WTC11 (cell line): ENCODE measurements at regions not wholly inside any gene's neighbourhood (a gene's known extent, or its start where the extent isn't known, plus 50 kb on each side); places are given as distances from the start of the nearest gene placed in this dataset.

ENCODE experiments used
- ATAC-seq: fragments of 200-7000 bp; cut with Tn5 transposase; 2 replicates; pipeline ENCODE4 v1.10.0; 2021; ENCODE audit warnings: mild to moderate bottlenecking, moderate library complexity
- CTCF ChIA-PET: fragments of 300-600 bp; sonication (Branson Sonifier 250); formaldehyde crosslinking; loops from one replicate; lab custom pipeline; 2021; ENCODE audit warnings: antibody characterized with exemption; lab: Charles Lee
- POLR2A ChIA-PET: fragments of 350-600 bp; sonication (Branson Sonifier 250); formaldehyde crosslinking; loops from one replicate; lab custom pipeline; 2021; ENCODE audit warnings: antibody characterized with exemption; lab: Charles Lee
- DNase-seq: peaks from one replicate; pipeline ENCODE4 v3.0.0; 2021; ENCODE audit warnings: low spot score
- H3K27ac Mint-ChIP-seq: 2 replicates; pipeline ENCODE4 v1.8.0; 2021; ENCODE audit warnings: mixed read lengths
- H3K27me3 Mint-ChIP-seq: 2 replicates; pipeline ENCODE4 v1.8.0; 2021; ENCODE audit warnings: low read depth, mild to moderate bottlenecking, moderate library complexity, mixed read lengths
- H3K36me3 Mint-ChIP-seq: 2 replicates; pipeline ENCODE4 v1.8.0; 2021; ENCODE audit warnings: mixed read lengths
- H3K4me1 Mint-ChIP-seq: 2 replicates; pipeline ENCODE4 v1.8.0; 2022; ENCODE audit warnings: mixed read lengths
- H3K4me3 Mint-ChIP-seq: 2 replicates; pipeline ENCODE4 v1.8.0; 2021; ENCODE audit warnings: mild to moderate bottlenecking, moderate library complexity, mixed read lengths
- H3K9me3 Mint-ChIP-seq: 2 replicates; pipeline ENCODE4 v1.8.0; 2021; ENCODE audit warnings: mixed read lengths
- AFF4 ChIP-seq: sonication (generic); formaldehyde crosslinking; IDR thresholded peaks from 2 replicates; pipeline ENCODE4 v1.8.1; 2023; ENCODE audit warnings: mild to moderate bottlenecking, missing genetic modification reagents, borderline replicate concordance
- CBFB ChIP-seq: sonication (generic); formaldehyde crosslinking; IDR thresholded peaks from 2 replicates; pipeline ENCODE4 v1.8.1; 2022; ENCODE audit warnings: mild to moderate bottlenecking, low read depth, missing genetic modification reagents
- E2F1 ChIP-seq: sonication (generic); formaldehyde crosslinking; IDR thresholded peaks from 2 replicates; pipeline ENCODE4 v1.8.0; 2022; ENCODE audit warnings: mild to moderate bottlenecking, missing genetic modification reagents
- ESRRA ChIP-seq: sonication (generic); formaldehyde crosslinking; IDR thresholded peaks from 2 replicates; pipeline ENCODE4 v1.8.1; 2022; ENCODE audit warnings: mild to moderate bottlenecking, missing genetic modification reagents, borderline replicate concordance
- ETV6 ChIP-seq: sonication (generic); formaldehyde crosslinking; IDR thresholded peaks from 2 replicates; pipeline ENCODE4 v1.8.1; 2022; ENCODE audit warnings: mild to moderate bottlenecking, missing genetic modification reagents
- FOXP1 ChIP-seq: sonication (generic); formaldehyde crosslinking; IDR thresholded peaks from 2 replicates; pipeline ENCODE4 v1.8.0; 2022; ENCODE audit warnings: missing genetic modification reagents, mild to moderate bottlenecking, moderate library complexity, borderline replicate concordance
- GRHL2 ChIP-seq: fragments of 250-450 bp; sonication (Bioruptor Pico); IDR thresholded peaks from 2 replicates; pipeline ENCODE4 v1.8.0; 2022; ENCODE audit warnings: mild to moderate bottlenecking, moderate library complexity; ENCODE audit not compliant: insufficient replicate concordance, severe bottlenecking
- HMGA2 ChIP-seq: fragments of 250-450 bp; sonication (Bioruptor Pico); IDR thresholded peaks from 2 replicates; pipeline ENCODE4 v1.4.0; 2021; ENCODE audit warnings: mild to moderate bottlenecking, moderate library complexity
- MXD4 ChIP-seq: fragments of 250-450 bp; sonication (Bioruptor Pico); IDR thresholded peaks from 2 replicates; pipeline ENCODE4 v1.8.0; 2021; ENCODE audit warnings: mild to moderate bottlenecking, moderate library complexity, borderline replicate concordance
- NFYB ChIP-seq: sonication (generic); formaldehyde crosslinking; conservative IDR thresholded peaks from 2 replicates; pipeline ENCODE4 v1.8.0; 2022; ENCODE audit warnings: low read depth, missing genetic modification reagents
- OVOL2 ChIP-seq: fragments of 250-450 bp; sonication (Bioruptor Pico); IDR thresholded peaks from 2 replicates; pipeline ENCODE4 v1.9.0; 2021; ENCODE audit warnings: mild to moderate bottlenecking, borderline replicate concordance
- TEAD1 ChIP-seq: sonication (generic); formaldehyde crosslinking; IDR thresholded peaks from 2 replicates; pipeline ENCODE4 v1.8.0; 2022; ENCODE audit warnings: mild to moderate bottlenecking, missing genetic modification reagents
- USF2 ChIP-seq: sonication (generic); formaldehyde crosslinking; IDR thresholded peaks from 2 replicates; pipeline ENCODE4 v1.8.1; 2023; ENCODE audit warnings: mild to moderate bottlenecking, missing genetic modification reagents, moderate library complexity
- ZBTB21 ChIP-seq: sonication (generic); formaldehyde crosslinking; IDR thresholded peaks from 2 replicates; pipeline ENCODE4 v1.8.1; 2023; ENCODE audit warnings: mild to moderate bottlenecking, missing genetic modification reagents, borderline replicate concordance
- ZNF121 ChIP-seq: sonication (generic); formaldehyde crosslinking; IDR thresholded peaks from 2 replicates; pipeline ENCODE4 v1.8.0; 2023; ENCODE audit warnings: missing genetic modification reagents
- ZNF138 ChIP-seq: sonication (generic); formaldehyde crosslinking; conservative IDR thresholded peaks from 2 replicates; pipeline ENCODE4 v1.8.1; 2022; ENCODE audit warnings: mild to moderate bottlenecking, moderate library complexity, missing genetic modification reagents
- ZNF232 ChIP-seq: sonication (generic); formaldehyde crosslinking; IDR thresholded peaks from 2 replicates; pipeline ENCODE4 v1.8.0; 2022; ENCODE audit warnings: mild to moderate bottlenecking, missing genetic modification reagents
- TF ChIP-seq, protein P1 (sequence below): fragments of 200-600 bp; IDR thresholded peaks from 2 replicates; pipeline ENCODE4 v1.8.0; 2022; ENCODE audit warnings: antibody characterized with exemption
- TF ChIP-seq, protein P2 (sequence below): sonication (generic); formaldehyde crosslinking; IDR thresholded peaks from 2 replicates; pipeline ENCODE4 v1.8.1; 2023; ENCODE audit warnings: mild to moderate bottlenecking, moderate library complexity, missing genetic modification reagents

DNA sequence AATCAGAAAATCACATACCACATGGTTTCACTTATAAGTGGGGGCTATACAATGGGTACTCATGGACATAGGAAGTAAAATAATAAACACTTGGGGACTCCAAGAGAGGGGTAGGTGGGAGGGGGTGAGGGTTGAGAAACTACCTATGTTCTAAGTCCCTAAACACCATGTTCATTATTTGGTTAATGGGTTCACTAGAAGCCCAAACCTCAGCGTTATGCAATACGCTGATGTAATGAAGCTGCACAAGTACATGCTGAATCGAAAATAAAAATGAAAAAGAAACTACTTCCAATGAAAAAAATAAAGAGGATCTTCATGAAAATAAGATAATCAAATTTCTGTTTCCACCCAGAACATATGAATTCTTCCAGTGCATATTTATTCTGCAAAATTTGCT is 208.5 kb downstream of the TMEM161B start:
- Mint-ChIP-seq H3K27me3 (no peaks in the 10 kb centered on the region), H3K27ac (no peak overlapping the region), H3K4me3 (no peak overlapping the region), H3K9me3 (peaks cover 5% of the 10 kb centered on the region), H3K36me3 (no peaks in the 10 kb centered on the region), H3K4me1 (no peaks in the 10 kb centered on the region)
- no peak for TF ChIP-seq HMGA2 (CRISPR knock-in tag)
- TF ChIP-seq FOXP1 (CRISPR knock-in tag), result no peak
- no peak for TF ChIP-seq ZNF121 (CRISPR knock-in tag)
- TF ChIP-seq ZNF232 (CRISPR knock-in tag), result no peak
- TF ChIP-seq, protein P1, sequence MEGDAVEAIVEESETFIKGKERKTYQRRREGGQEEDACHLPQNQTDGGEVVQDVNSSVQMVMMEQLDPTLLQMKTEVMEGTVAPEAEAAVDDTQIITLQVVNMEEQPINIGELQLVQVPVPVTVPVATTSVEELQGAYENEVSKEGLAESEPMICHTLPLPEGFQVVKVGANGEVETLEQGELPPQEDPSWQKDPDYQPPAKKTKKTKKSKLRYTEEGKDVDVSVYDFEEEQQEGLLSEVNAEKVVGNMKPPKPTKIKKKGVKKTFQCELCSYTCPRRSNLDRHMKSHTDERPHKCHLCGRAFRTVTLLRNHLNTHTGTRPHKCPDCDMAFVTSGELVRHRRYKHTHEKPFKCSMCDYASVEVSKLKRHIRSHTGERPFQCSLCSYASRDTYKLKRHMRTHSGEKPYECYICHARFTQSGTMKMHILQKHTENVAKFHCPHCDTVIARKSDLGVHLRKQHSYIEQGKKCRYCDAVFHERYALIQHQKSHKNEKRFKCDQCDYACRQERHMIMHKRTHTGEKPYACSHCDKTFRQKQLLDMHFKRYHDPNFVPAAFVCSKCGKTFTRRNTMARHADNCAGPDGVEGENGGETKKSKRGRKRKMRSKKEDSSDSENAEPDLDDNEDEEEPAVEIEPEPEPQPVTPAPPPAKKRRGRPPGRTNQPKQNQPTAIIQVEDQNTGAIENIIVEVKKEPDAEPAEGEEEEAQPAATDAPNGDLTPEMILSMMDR, result no peak
- no peak for TF ChIP-seq OVOL2
- no peak for TF ChIP-seq TEAD1 (CRISPR knock-in tag)
- TF ChIP-seq GRHL2, result no peak
- TF ChIP-seq, protein P2, sequence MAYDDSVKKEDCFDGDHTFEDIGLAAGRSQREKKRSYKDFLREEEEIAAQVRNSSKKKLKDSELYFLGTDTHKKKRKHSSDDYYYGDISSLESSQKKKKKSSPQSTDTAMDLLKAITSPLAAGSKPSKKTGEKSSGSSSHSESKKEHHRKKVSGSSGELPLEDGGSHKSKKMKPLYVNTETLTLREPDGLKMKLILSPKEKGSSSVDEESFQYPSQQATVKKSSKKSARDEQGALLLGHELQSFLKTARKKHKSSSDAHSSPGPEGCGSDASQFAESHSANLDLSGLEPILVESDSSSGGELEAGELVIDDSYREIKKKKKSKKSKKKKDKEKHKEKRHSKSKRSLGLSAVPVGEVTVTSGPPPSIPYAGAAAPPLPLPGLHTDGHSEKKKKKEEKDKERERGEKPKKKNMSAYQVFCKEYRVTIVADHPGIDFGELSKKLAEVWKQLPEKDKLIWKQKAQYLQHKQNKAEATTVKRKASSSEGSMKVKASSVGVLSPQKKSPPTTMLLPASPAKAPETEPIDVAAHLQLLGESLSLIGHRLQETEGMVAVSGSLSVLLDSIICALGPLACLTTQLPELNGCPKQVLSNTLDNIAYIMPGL (CRISPR knock-in tag), result no peak
- TF ChIP-seq E2F1 (CRISPR knock-in tag), result no peak
- no peak for TF ChIP-seq ZNF138 (CRISPR knock-in tag)
- TF ChIP-seq MXD4 (CRISPR knock-in tag), result no peak
- no peak for TF ChIP-seq AFF4 (CRISPR knock-in tag)
- TF ChIP-seq ZBTB21 (CRISPR knock-in tag), result no peak
- no peak for TF ChIP-seq CBFB
- TF ChIP-seq NFYB (CRISPR knock-in tag), result no peak
- TF ChIP-seq ETV6 (CRISPR knock-in tag), result no peak
- no peak for TF ChIP-seq ESRRA
- TF ChIP-seq USF2 (CRISPR knock-in tag), result no peak
- DNase-seq (no peak), ATAC-seq (no peak)
- ChIA-PET POLR2A (no interaction called here), CTCF (no interaction called here)
